ENCODE measurements at regions not wholly inside any gene's neighbourhood (a gene's known extent, or its start where the extent isn't known, plus 50 kb on each side); places are given as distances from the start of the nearest gene placed in this dataset.

- Histone ChIP-seq H3K4me2 (ENCODE audit: low read length) (no peak overlapping the region), H3K27ac (ENCODE audit: low read depth, low read length) (no peak overlapping the region), H3K9me2 (replicated peaks; ENCODE audit: control insufficient read depth, low read length) (no peaks in the 10 kb centered on the region), H3F3A (ENCODE audit: control insufficient read depth, insufficient read depth) (no peaks in the 10 kb centered on the region), H3K27me3 (ENCODE audit: control insufficient read depth, low read length) (no peaks in the 10 kb centered on the region), H3K36me3 (ENCODE audit: control insufficient read depth, low read length) (no peaks in the 10 kb centered on the region), H4K20me1 (ENCODE audit: control insufficient read depth, insufficient read depth, low read depth, low read length) (no peaks in the 10 kb centered on the region), H3K4me3 (ENCODE audit: low read length) (no peak overlapping the region), H3K9me3 (ENCODE audit: control insufficient read depth, insufficient read depth, low read length) (no peaks in the 10 kb centered on the region), H3K79me2 (ENCODE audit: control insufficient read depth, low read length) (no peaks in the 10 kb centered on the region), H3K4me1 (ENCODE audit: control insufficient read depth, low read length) (no peaks in the 10 kb centered on the region)
- TF ChIP-seq EZH2phosphoT487 (IDR thresholded peaks at IDR 0.05; ENCODE audit: borderline replicate concordance, low read length) (no peak), CTCF (IDR thresholded peaks at IDR 0.05; ENCODE audit: low read depth, low read length, poor library complexity, severe bottlenecking) (no peak)
Measured at GRCh38 chr13:99864627-99864990, 107.0 kb downstream of the ZIC5 start.

- H3F3A ChIP-seq (ENCODE audit: control insufficient read depth, insufficient read depth): no peaks in the 10 kb centered on the region
- no peaks in the 10 kb centered on the region for H3K9me3 ChIP-seq (ENCODE audit: control insufficient read depth, insufficient read depth, low read length)
- no peak overlapping the region for H3K4me3 ChIP-seq (ENCODE audit: low read length)
- H4K20me1 ChIP-seq (ENCODE audit: control insufficient read depth, insufficient read depth, low read depth, low read length): no peaks in the 10 kb centered on the region
- no peaks in the 10 kb centered on the region for H3K36me3 ChIP-seq (ENCODE audit: control insufficient read depth, low read length)
- no peaks in the 10 kb centered on the region for H3K79me2 ChIP-seq (ENCODE audit: control insufficient read depth, low read length)
- no peak overlapping the region for H3K4me2 ChIP-seq (ENCODE audit: low read length)
- H3K9me2 ChIP-seq (replicated peaks; ENCODE audit: control insufficient read depth, low read length): no peaks in the 10 kb centered on the region
- no peaks in the 10 kb centered on the region for H3K4me1 ChIP-seq (ENCODE audit: control insufficient read depth, low read length)
- no peaks in the 10 kb centered on the region for H3K27me3 ChIP-seq (ENCODE audit: control insufficient read depth, low read length)
- H3K27ac ChIP-seq (ENCODE audit: low read depth, low read length): no peak overlapping the region
- TF ChIP-seq EZH2phosphoT487 (IDR thresholded peaks at IDR 0.05; ENCODE audit: borderline replicate concordance, low read length) (no peak), CTCF (IDR thresholded peaks at IDR 0.05; ENCODE audit: low read depth, low read length, poor library complexity, severe bottlenecking) (no peak)
Measured at GRCh38 chr13:99863789-99864626, 107.6 kb downstream of the ZIC5 start.

GRCh38 chr13:99862244-99862643, 109.3 kb downstream of the ZIC5 start:
- H3K27me3 ChIP-seq (ENCODE audit: control insufficient read depth, low read length): no peaks in the 10 kb centered on the region

More at GRCh38 chr13:99862244-99862643, 109.3 kb downstream of the ZIC5 start:
- H4K20me1 ChIP-seq (ENCODE audit: control insufficient read depth, insufficient read depth, low read depth, low read length): no peaks in the 10 kb centered on the region
- H3F3A ChIP-seq (ENCODE audit: control insufficient read depth, insufficient read depth): no peaks in the 10 kb centered on the region
- H3K4me2 ChIP-seq (ENCODE audit: low read length): no peak overlapping the region
- H3K27ac ChIP-seq (ENCODE audit: low read depth, low read length): no peak overlapping the region
- H3K4me1 ChIP-seq (ENCODE audit: control insufficient read depth, low read length): no peaks in the 10 kb centered on the region
- H3K36me3 ChIP-seq (ENCODE audit: control insufficient read depth, low read length): no peaks in the 10 kb centered on the region
- H3K4me3 ChIP-seq (ENCODE audit: low read length): no peak overlapping the region
- TF ChIP-seq CTCF (IDR thresholded peaks at IDR 0.05; ENCODE audit: low read depth, low read length, poor library complexity, severe bottlenecking) (no peak), EZH2phosphoT487 (IDR thresholded peaks at IDR 0.05; ENCODE audit: borderline replicate concordance, low read length) (no peak)
- no peaks in the 10 kb centered on the region for H3K9me3 ChIP-seq (ENCODE audit: control insufficient read depth, insufficient read depth, low read length)
- H3K9me2 ChIP-seq (replicated peaks; ENCODE audit: control insufficient read depth, low read length): no peaks in the 10 kb centered on the region
- H3K79me2 ChIP-seq (ENCODE audit: control insufficient read depth, low read length): no peaks in the 10 kb centered on the region
